ENCODE measurements at regions not wholly inside any gene's neighbourhood (a gene's known extent, or its start where the extent isn't known, plus 50 kb on each side); places are given as distances from the start of the nearest gene placed in this dataset.

- TF ChIP-seq CTCF (IDR thresholded peaks at IDR 0.05) (no peak), POLR2A (IDR thresholded peaks at IDR 0.05) (no peak)
Observed at GRCh38 chr6:93900142-93900541, 480.8 kb upstream of the EPHA7 start.

Data from thyroid gland (tissue), 4 donors.